ENCODE measurements at regions not wholly inside any gene's neighbourhood (a gene's known extent, or its start where the extent isn't known, plus 50 kb on each side); places are given as distances from the start of the nearest gene placed in this dataset.
"Not testable (repeated sequence)": the region's sequence is repeated elsewhere in the genome, so short reads cannot be mapped to it uniquely, and the experiment has no call there.

- no peak for DNase-seq
Measured at GRCh38 chr9:88596376-88596775, 61.4 kb downstream of the NXNL2 start.

- no peak for DNase-seq
Measured at GRCh38 chr9:88604836-88605511, 70.0 kb downstream of the NXNL2 start.

- DNase-seq: no peak
Measured at GRCh38 chr9:88605512-88606362, 70.8 kb downstream of the NXNL2 start.

- no peak for DNase-seq
Measured at GRCh38 chr9:88614359-88614758, 79.4 kb downstream of the NXNL2 start.

- no peak for DNase-seq
Measured at GRCh38 chr9:88623698-88624097, 88.7 kb downstream of the NXNL2 start.

- no peak for DNase-seq
Measured at GRCh38 chr9:88628114-88628513, 93.1 kb downstream of the NXNL2 start.

- DNase-seq: no peak
Measured at GRCh38 chr9:88628811-88629210, 93.8 kb downstream of the NXNL2 start.

- DNase-seq: not testable (repeated sequence)
Measured at GRCh38 chr9:88630574-88630973, 95.6 kb downstream of the NXNL2 start.

GRCh38 chr9:88635151-88635550, 100.2 kb downstream of the NXNL2 start:
- DNase-seq: no peak

- DNase-seq: no peak
Measured at GRCh38 chr9:88641456-88642240, 106.7 kb downstream of the NXNL2 start.

- DNase-seq: no peak
Measured at GRCh38 chr9:88642336-88642735, 107.4 kb downstream of the NXNL2 start.

GRCh38 chr9:88643931-88644330, 109.0 kb downstream of the NXNL2 start:
- no peak for DNase-seq

GRCh38 chr9:88645172-88645878, 110.3 kb downstream of the NXNL2 start:
- no peak for DNase-seq

GRCh38 chr9:88645879-88646199, 110.9 kb downstream of the NXNL2 start:
- no peak for DNase-seq

GRCh38 chr9:88646539-88647300, 111.7 kb downstream of the NXNL2 start:
- DNase-seq: no peak

GRCh38 chr9:88651682-88652633, 117.0 kb downstream of the NXNL2 start:
- DNase-seq: no peak

- DNase-seq: no peak
Measured at GRCh38 chr9:88652876-88653275, 117.9 kb downstream of the NXNL2 start.

GRCh38 chr9:88653406-88653805, 118.4 kb downstream of the NXNL2 start:
- no peak for DNase-seq

GRCh38 chr9:88653911-88654310, 118.9 kb downstream of the NXNL2 start:
- DNase-seq: no peak

- DNase-seq: no peak
Measured at GRCh38 chr9:88657893-88658292, 122.9 kb downstream of the NXNL2 start.

- no peak for DNase-seq
Measured at GRCh38 chr9:88658311-88658822, 123.4 kb downstream of the NXNL2 start.

All from NCI-H1694 treated with DMSO at 0.1 percent for 48 hours (cell line).